ENCODE measurements at regions not wholly inside any gene's neighbourhood (a gene's known extent, or its start where the extent isn't known, plus 50 kb on each side); places are given as distances from the start of the nearest gene placed in this dataset.
A peak's percentile ranks its signal among the peaks of the same experiment; 100 is the strongest.
"Not testable (repeated sequence)": the region's sequence is repeated elsewhere in the genome, so short reads cannot be mapped to it uniquely, and the experiment has no call there.

- DNase-seq, result no peak
Observed at GRCh38 chr17:64723781-64724180, 61.7 kb upstream of the SMURF2 start.

- DNase-seq, result peak; percentile 35
Observed at GRCh38 chr17:64721556-64721955, 59.4 kb upstream of the SMURF2 start.

GRCh38 chr17:64720253-64720652 is 58.1 kb upstream of the SMURF2 start:
- not testable (repeated sequence) for DNase-seq

- DNase-seq, result not testable (repeated sequence)
Observed at GRCh38 chr17:64719517-64719916, 57.4 kb upstream of the SMURF2 start.

GRCh38 chr17:64718816-64719215 is 56.7 kb upstream of the SMURF2 start:
- not testable (repeated sequence) for DNase-seq

- no peak for DNase-seq
Observed at GRCh38 chr17:64718058-64718457, 56.0 kb upstream of the SMURF2 start.

GRCh38 chr17:64716496-64716895 is 54.4 kb upstream of the SMURF2 start:
- DNase-seq, result not testable (repeated sequence)

GRCh38 chr17:64713786-64714185 is 51.7 kb upstream of the SMURF2 start:
- DNase-seq, result not testable (repeated sequence)

- DNase-seq, result peak; percentile 80
Observed at GRCh38 chr17:64712557-64713351, 50.6 kb upstream of the SMURF2 start.
